KOPT-K1 (cell line): ENCODE measurements at regions not wholly inside any gene's neighbourhood (a gene's known extent, or its start where the extent isn't known, plus 50 kb on each side); places are given as distances from the start of the nearest gene placed in this dataset.
"Not testable (repeated sequence)": the region's sequence is repeated elsewhere in the genome, so short reads cannot be mapped to it uniquely, and the experiment has no call there.

Experiments used
- H3K27ac ChIP-seq: fragments of 200-600 bp; sonication (generic); 2 replicates; pipeline ENCODE4 v1.5.1; 2016; ENCODE audit warnings: antibody characterized with exemption, mild to moderate bottlenecking, low read depth, low read length; ENCODE audit not compliant: poor library complexity, severe bottlenecking
- H3K36me3 ChIP-seq: fragments of 200-600 bp; sonication (generic); 2 replicates; pipeline ENCODE4 v1.5.1; 2017; ENCODE audit warnings: antibody characterized with exemption, mild to moderate bottlenecking, low read length, moderate library complexity; ENCODE audit not compliant: insufficient read depth
- H3K9me3 ChIP-seq: fragments of 200-600 bp; sonication (generic); 2 replicates; pipeline ENCODE4 v1.5.1; 2017; ENCODE audit warnings: antibody characterized with exemption, low read length, mild to moderate bottlenecking; ENCODE audit not compliant: insufficient read depth, poor library complexity, severe bottlenecking

DNA sequence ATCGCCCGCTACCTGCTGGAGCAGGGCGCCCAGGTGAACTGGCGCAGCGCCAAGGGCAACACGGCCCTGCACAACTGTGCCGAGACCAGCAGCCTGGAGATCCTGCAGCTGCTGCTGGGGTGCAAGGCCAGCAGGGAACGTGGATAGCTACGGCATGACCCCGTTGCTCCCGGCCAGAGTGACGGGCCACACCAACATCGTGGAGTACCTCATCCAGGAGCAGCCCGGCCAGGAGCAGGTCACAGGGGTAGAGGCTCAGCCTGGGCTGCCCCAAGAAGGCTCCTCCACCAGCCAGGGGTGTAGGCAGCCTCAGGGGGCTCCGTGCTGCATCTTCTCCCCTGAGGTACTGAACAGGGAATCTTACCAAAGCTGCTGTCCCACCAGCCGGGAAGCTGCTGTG, 515.9 kb downstream of the TUBA3C start:
- H3K9me3 ChIP-seq, H3K27ac ChIP-seq, H3K36me3 ChIP-seq: not testable (repeated sequence)

- not testable (repeated sequence) for H3K27ac ChIP-seq, H3K9me3 ChIP-seq, H3K36me3 ChIP-seq
Measured at GRCh38 chr13:18665124-18665523, 516.5 kb downstream of the TUBA3C start.

DNA sequence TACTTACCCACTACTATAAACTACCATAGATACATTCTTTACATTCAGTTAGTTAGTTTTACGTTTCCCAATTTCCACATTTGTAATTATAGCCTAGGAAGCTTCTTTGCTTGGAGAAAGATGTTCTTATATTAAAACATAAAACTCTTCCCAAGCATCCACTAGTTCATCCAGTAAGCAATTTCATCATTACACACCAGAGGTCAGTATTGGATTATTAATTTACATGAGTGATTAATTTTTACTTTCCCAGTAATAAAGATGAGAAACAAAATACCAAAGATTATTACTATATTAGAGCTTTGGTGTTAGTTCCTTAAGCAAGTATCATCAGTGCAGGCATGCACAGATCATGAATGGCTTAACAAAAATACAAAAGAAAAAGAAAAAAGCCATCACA, 518.4 kb downstream of the TUBA3C start:
- H3K9me3 ChIP-seq = not testable (repeated sequence)

GRCh38 chr13:18643644-18644172, 537.9 kb downstream of the TUBA3C start:
- not testable (repeated sequence) for H3K36me3 ChIP-seq, H3K27ac ChIP-seq, H3K9me3 ChIP-seq

More for the DNA sequence above, 518.4 kb downstream of the TUBA3C start:
- H3K27ac ChIP-seq, H3K36me3 ChIP-seq: not testable (repeated sequence)

DNA sequence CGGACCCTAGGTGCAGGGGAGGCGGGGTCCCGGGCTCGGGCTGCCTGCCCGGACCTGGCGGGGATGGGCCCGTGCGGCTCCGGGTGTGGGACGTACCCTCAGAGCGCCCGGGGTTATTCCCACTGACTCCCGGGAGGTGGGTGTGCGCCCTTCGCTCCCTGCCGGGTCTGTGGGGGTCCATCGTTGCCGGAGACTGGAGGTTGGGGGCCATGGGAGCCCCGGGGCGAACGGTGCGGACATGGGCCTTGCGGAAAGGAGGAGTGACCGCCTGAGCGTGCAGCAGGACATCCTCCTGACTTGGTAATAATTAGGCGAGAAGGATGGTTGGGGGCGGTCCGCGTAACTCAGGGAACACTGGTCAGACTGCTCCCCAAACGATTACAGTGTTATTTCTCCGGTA, 552.7 kb downstream of the TUBA3C start:
- H3K9me3 ChIP-seq, H3K27ac ChIP-seq, H3K36me3 ChIP-seq: not testable (repeated sequence)

DNA sequence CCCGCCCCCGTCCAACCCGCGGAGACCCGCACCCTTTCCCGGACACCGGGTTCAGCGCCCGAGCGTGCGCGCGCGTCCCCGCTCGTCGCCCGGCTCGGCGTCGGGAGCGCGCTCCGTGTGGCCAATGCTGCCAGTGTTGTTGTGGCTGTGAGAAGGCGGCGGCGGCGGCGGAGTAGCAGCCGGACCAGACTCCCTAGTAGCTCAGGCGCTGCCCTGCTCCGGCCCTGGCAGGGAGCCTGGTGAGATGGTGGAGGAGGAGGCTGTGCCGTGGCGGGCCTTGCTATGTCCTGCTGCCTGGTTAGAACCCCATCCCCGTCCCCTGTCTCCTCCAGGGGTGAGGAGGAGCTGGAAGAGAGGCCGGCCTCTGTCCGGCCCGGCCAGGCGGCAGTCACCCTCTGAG, 553.2 kb downstream of the TUBA3C start:
- Histone ChIP-seq H3K9me3 (no peaks in the 10 kb centered on the region), H3K36me3 (no peaks in the 10 kb centered on the region), H3K27ac (no peak overlapping the region)

GRCh38 chr13:18624061-18624460, 557.6 kb downstream of the TUBA3C start:
- not testable (repeated sequence) for H3K9me3 ChIP-seq, H3K27ac ChIP-seq, H3K36me3 ChIP-seq

GRCh38 chr13:18618442-18618841, 563.2 kb downstream of the TUBA3C start:
- H3K9me3 ChIP-seq, H3K27ac ChIP-seq, H3K36me3 ChIP-seq: not testable (repeated sequence)

- not testable (repeated sequence) for H3K36me3 ChIP-seq, H3K27ac ChIP-seq
Measured at GRCh38 chr13:18610476-18610875, 571.1 kb downstream of the TUBA3C start.

DNA sequence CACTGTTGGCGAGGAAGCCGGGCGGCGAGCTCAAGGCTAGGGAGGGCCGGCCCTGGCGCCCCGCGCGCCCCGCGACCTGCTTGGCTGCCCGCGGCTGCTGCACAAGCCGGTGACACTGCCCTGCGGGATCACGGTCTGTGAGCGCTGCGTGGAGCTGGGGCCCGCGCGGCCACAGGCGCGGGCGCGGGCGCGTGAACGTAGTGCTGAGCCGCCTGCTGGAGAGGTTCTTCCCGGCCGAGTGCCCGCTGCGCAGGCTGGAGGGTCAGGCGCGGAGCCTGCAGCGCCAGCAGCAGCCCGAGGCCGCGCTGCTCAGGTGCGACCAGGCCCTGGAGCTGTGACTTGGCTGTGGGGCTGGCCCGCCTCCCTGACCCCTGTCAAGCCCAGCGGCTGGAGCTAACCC, 572.3 kb downstream of the TUBA3C start:
- not testable (repeated sequence) for H3K36me3 ChIP-seq, H3K27ac ChIP-seq, H3K9me3 ChIP-seq

More at GRCh38 chr13:18610476-18610875, 571.1 kb downstream of the TUBA3C start:
- not testable (repeated sequence) for H3K9me3 ChIP-seq

DNA sequence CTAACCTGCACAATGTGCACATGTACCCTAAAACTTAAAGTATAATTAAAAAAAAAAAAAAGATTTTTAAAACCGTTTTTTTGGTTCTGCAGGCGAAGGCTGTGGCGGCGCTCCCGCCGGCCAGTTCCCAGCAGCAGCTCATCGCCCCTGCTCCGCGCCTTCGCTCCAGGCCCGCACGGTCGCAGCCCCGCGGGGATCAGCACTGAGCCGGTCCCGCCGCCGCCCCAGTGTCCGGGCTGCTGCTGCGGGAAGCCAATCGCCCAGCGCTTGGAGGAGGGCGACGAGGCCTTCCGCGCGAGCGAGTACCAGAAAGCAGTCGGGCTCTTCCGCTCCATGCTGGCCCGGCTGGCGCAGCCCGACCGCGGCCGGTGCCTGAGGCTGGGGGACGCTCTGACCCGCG, 572.8 kb downstream of the TUBA3C start:
- not testable (repeated sequence) for H3K27ac ChIP-seq, H3K9me3 ChIP-seq, H3K36me3 ChIP-seq

DNA sequence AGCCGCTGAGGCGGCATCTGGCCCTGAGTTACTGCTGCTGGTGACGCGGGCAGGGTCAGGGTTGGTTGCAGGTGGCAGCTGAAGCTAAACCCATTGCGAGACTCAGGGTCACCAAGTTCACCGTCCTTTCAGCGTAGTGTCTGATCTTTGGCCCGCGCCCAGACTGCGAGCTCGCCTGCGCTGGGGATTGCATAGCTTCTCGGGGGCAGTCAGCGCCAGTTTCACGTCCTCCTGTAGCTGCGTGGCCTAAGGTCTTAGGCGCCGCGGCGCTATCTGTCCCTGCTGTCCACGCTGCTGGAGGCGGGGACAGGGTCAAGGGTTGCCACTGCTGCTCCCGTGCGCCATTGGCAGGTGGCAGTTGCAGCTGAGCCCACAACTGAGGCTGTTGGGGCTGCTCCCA, 581.3 kb downstream of the TUBA3C start:
- H3K36me3 ChIP-seq, H3K9me3 ChIP-seq, H3K27ac ChIP-seq: not testable (repeated sequence)

DNA sequence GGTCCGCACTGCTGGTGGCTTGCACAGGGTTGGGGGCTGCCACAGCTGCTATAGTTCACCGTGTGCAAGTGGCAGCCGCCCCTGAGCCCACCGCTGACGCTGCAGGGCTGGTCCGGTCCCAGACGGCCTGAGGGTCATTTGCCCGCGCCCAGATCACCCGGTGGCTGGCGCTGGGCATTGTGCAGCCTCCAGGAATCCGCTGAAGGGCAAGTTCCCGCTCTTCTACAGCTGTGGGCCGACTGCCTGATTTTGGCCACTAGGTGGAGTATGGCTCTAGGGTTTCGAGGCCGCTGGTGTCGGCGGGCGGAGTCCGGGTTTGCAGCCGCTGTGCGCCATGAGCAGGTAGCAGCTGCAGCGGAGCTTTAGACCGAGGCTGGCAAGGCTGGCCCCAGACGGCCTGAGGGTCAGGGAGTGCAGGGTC, 581.8 kb downstream of the TUBA3C start:
- not testable (repeated sequence) for H3K36me3 ChIP-seq, H3K9me3 ChIP-seq, H3K27ac ChIP-seq

DNA sequence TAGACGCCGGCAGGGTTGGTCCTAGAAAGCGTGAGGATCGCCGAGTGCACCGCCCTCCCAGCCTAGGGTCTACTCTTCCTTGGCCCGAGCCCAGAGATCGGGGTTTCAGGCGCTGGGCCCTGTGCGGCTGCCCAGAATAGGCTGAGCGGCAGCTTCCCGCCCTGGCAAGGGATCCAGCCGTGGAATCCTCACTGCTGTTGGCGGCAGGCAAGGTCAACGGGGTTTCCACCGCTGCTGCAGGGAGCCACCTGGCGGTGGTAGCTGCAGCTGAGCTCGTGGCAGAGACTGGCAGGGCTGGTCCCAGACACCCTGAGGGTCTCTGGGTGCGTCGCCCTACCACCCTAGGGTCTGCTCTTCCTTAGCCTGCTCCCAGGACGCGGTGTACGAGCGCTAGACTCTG, 583.1 kb downstream of the TUBA3C start:
- not testable (repeated sequence) for H3K36me3 ChIP-seq, H3K27ac ChIP-seq, H3K9me3 ChIP-seq

DNA sequence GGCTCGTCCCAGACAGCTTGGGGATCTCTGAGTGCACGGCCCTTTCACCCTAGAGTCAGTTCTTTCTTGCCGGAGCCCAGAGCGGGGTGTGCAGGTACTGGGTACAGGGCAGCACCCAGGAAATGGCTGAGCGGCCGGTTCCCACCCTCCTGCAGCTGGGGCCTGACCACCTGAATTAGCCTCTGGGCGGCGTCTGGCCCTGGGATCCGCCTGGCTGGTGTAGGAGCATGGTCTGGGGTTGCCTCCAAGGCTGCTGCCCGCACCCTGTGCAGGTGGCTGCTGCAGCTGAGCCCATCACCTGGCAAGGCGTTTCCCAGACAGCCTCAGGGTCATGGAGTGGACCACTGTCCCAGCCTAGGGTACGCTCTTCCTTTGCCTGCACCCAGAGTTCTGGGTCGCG, 583.7 kb downstream of the TUBA3C start:
- not testable (repeated sequence) for H3K27ac ChIP-seq, H3K36me3 ChIP-seq, H3K9me3 ChIP-seq

DNA sequence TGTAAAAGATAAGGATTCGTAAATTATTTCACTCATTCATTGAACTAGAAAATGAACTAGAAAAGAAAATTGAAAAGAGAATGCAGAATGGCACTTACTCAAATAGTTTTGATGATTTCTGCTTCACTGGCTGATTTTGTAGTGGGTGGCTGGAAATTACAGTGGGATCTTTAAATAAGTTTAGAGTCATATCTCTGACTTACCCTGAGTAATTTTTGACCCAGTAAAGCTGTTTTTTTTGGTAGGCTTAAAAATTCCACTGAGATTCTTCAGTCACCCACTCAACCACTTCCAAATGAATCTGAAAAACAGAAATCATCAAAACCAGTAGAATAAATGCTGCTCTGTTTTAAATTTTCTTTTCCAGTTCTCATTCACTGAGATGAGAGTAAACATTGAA, 604.5 kb downstream of the TUBA3C start:
- not testable (repeated sequence) for H3K27ac ChIP-seq, H3K36me3 ChIP-seq, H3K9me3 ChIP-seq

DNA sequence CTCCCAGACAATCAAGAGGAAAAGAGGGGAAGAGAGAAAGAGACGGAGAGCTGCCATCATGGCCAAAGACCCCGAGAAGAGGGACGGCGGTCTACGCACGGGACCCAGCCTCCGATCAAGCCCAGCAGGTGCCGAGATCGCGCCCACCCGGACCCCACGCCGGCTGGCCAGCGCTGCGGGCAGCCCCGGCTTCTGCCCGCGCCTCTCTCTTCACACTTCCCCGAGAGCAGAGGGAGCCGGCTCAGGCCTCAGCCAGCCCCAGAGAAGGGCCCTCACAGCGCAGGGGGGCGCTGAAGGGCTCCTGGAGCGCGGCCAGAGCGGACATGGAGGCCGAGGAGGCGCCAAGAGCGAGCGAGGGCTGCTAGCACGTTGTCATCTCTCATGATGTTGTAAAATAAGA, 613.7 kb downstream of the TUBA3C start:
- not testable (repeated sequence) for H3K9me3 ChIP-seq, H3K36me3 ChIP-seq, H3K27ac ChIP-seq
